ENCODE measurements at regions not wholly inside any gene's neighbourhood (a gene's known extent, or its start where the extent isn't known, plus 50 kb on each side); places are given as distances from the start of the nearest gene placed in this dataset.
"Not testable (repeated sequence)": the region's sequence is repeated elsewhere in the genome, so short reads cannot be mapped to it uniquely, and the experiment has no call there.

DNA sequence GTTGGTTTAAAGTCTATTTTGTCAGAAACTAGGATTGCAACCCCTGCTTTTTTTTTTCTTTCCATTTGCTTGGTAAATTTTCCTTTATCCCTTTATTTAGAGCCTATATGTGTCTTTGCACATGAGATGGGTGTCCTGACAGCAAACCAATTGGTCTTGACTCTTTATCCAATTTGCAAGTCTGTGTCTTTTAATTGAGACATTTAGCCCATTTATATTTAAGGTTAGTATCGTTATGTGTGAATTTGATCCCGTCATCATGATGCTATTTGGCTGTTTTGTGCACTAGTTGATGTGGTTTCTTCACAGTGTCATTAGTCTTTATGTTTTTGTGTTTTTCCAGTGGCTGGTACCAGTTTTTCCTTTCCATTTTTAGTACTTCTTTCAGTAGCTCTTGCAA, 127.7 kb upstream of the ZNF267 start:
- no peak for DNase-seq (ENCODE audit: low read depth)

- DNase-seq (ENCODE audit: low read depth): no peak
Observed at GRCh38 chr16:31754998-31755615, 118.5 kb upstream of the ZNF267 start.

- no peak for DNase-seq (ENCODE audit: low read depth)
Observed at GRCh38 chr16:31764103-31764502, 109.5 kb upstream of the ZNF267 start.

GRCh38 chr16:31767267-31767666, 106.3 kb upstream of the ZNF267 start:
- no peak for DNase-seq (ENCODE audit: low read depth)

GRCh38 chr16:31780342-31780741, 93.3 kb upstream of the ZNF267 start:
- DNase-seq (ENCODE audit: low read depth): no peak

DNA sequence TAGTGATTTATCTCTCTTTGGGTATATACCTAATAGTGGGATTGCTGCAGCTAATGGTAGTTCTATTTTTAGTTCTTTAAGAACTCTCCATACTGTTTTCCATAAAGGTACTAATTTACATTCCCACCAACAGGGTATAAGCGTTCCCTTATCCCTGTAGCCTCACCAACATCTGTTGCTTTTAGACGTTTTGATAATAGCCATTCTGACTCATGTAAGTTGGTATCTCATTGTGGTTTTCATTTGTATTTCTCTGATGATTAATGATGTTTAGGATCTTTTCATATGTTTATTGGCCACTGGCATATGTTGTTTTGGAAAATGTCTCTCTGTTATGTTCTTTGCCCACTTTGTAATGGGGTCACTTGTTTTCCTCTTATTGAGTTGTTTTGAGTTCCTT, 88.5 kb upstream of the ZNF267 start:
- DNase-seq (ENCODE audit: low read depth): no peak

DNA sequence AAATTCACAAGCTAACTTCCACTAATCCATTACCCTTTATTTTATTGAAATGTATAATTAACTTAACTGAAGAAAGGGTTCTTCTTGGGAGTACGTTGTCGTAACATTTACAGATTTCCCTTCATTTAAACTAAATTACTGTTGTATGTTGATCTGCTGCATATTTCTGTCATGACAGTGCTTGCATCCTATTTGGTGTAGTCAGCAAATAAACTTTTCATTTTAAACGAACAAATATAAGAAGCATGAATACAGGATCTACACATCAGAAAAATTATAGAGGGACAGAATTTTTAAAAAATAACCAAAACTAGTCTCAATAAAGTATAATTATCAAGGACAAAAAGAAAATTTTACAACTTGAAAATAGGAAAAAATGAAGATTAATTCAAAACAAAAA, 66.5 kb upstream of the ZNF267 start:
- no peak for DNase-seq (ENCODE audit: low read depth)

DNA sequence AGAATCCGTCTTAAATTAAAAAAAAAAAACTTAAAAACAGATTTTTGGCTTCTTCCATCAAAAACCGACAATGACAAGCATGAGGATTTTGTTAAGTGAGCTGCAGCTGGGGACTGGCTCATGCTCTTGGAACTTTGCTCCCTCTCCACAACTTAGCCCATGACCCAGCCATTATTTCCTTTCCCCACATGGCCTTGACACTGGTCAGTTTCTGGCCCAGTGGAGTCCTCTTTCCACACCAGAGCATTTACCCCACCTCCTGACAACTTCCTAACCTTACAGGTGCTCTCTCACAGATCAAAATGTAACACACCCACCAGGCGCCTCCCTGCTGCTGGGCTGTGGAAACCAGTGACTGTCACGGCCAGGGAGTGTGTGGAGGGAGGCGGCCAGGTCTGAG, 62.7 kb upstream of the ZNF267 start:
- no peak for DNase-seq (ENCODE audit: low read depth)

DNA sequence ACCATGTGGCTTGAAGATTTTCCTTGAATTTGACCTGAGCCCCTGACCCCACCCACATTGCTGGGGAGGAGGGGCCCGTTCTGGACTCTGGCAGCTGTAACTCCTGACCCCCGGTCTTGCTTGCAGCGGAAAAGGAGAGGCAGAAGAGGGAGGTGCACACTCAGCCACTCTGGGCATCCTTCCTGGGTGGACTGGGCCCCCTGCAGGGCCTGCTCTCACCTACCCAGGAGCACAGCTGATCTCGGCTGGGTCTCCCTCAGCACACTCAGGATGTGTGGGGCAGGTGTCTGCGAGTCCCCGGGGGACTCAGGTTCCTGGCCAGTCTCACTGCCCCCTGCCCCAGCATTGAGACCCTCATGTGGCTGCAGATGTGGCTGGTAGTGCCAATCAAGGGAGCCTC, 57.5 kb upstream of the ZNF267 start:
- not testable (repeated sequence) for DNase-seq (ENCODE audit: low read depth)

DNA sequence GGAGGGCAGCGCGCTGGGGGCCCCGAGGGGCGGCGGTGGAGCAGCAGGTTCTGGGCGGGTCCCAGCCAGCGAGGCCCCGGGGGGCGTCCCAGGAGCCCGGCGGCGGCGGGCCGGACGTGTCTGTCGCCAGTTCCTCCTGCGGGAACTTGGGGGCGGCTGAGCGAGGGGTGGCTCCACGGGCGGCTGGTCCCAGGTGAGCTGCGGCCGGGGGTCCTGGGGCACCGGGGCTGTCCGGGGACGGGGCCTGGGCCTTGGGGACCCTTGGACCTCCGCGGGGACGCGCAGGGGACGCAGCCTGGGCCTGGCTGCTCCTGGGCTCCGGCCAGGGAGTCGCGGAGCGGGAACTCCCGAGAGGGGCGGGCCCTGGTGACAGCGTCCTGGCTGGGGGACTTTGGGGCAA, 54.2 kb upstream of the ZNF267 start:
- DNase-seq (ENCODE audit: low read depth): no peak

- DNase-seq (ENCODE audit: low read depth): no peak
Observed at GRCh38 chr16:31819948-31820347, 53.7 kb upstream of the ZNF267 start.
